GM10266 (cell line): ENCODE measurements at regions not wholly inside any gene's neighbourhood (a gene's known extent, or its start where the extent isn't known, plus 50 kb on each side); places are given as distances from the start of the nearest gene placed in this dataset.
"Not testable (repeated sequence)": the region's sequence is repeated elsewhere in the genome, so short reads cannot be mapped to it uniquely, and the experiment has no call there.

Experiments used
- DNase-seq: peaks from one replicate; pipeline ENCODE4 v3.0.0; 2012; ENCODE audit errors: extremely low spot score
- CTCF ChIP-seq: IDR thresholded peaks from 2 replicates; pipeline ENCODE4 v1.5.1; 2012; ENCODE audit warnings: mild to moderate bottlenecking, low read depth; ENCODE audit not compliant: control insufficient read depth, insufficient read depth; ENCODE audit errors: missing control alignments

GRCh38 chr1:223920805-223921204 lies 75.1 kb upstream of the TP53BP2 start:
- TF ChIP-seq CTCF: peak; percentile 26
- not testable (repeated sequence) for DNase-seq

- not testable (repeated sequence) for DNase-seq
Observed at GRCh38 chr1:223915476-223915875, 69.7 kb upstream of the TP53BP2 start.

- DNase-seq: not testable (repeated sequence)
Observed at GRCh38 chr1:223913715-223914114, 68.0 kb upstream of the TP53BP2 start.

- DNase-seq: not testable (repeated sequence)
Observed at GRCh38 chr1:223907943-223908587, 62.3 kb upstream of the TP53BP2 start.

GRCh38 chr1:223903221-223903620 lies 57.5 kb upstream of the TP53BP2 start:
- DNase-seq: not testable (repeated sequence)

- not testable (repeated sequence) for DNase-seq
Observed at GRCh38 chr1:223899775-223900174, 54.0 kb upstream of the TP53BP2 start.

- DNase-seq: not testable (repeated sequence)
Observed at GRCh38 chr1:223897097-223897496, 51.4 kb upstream of the TP53BP2 start.

GRCh38 chr1:223895950-223896349 lies 50.2 kb upstream of the TP53BP2 start:
- not testable (repeated sequence) for DNase-seq
